ENCODE measurements at regions not wholly inside any gene's neighbourhood (a gene's known extent, or its start where the extent isn't known, plus 50 kb on each side); places are given as distances from the start of the nearest gene placed in this dataset.

DNA sequence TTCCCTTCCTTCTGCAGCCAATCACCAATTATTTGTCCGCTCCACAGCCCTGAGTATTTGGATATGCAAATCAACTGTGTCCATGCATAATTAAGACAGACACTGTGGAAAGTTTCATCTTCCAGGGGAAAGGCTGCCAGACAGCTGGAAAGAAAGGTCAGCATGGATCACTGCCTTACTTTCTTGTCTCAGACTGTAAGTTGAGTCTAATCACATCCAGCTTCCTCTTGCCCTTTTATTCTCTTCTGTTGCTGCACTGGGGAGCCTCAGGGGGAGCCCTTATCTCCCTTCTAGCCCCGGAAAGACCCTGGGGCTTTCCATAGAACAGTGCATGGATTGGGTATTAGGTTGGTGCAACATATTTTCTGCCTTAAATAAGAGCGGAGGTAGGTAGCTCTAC lies 182.9 kb downstream of the OMA1 start:
- Histone ChIP-seq H3K27me3 (no peaks in the 10 kb centered on the region), H3K9me3 (no peaks in the 10 kb centered on the region), H3K27ac (no peak overlapping the region), H3K36me3 (no peaks in the 10 kb centered on the region), H3K4me3 (no peak overlapping the region), H3K4me1 (no peaks in the 10 kb centered on the region)
- no peak for ATAC-seq
- 51 to 60% methylated on average over 2 of the region's 3 CpGs for WGBS, 2 donors (ENCODE audit: low coverage in 1 of 2)
- TF ChIP-seq, protein P1, sequence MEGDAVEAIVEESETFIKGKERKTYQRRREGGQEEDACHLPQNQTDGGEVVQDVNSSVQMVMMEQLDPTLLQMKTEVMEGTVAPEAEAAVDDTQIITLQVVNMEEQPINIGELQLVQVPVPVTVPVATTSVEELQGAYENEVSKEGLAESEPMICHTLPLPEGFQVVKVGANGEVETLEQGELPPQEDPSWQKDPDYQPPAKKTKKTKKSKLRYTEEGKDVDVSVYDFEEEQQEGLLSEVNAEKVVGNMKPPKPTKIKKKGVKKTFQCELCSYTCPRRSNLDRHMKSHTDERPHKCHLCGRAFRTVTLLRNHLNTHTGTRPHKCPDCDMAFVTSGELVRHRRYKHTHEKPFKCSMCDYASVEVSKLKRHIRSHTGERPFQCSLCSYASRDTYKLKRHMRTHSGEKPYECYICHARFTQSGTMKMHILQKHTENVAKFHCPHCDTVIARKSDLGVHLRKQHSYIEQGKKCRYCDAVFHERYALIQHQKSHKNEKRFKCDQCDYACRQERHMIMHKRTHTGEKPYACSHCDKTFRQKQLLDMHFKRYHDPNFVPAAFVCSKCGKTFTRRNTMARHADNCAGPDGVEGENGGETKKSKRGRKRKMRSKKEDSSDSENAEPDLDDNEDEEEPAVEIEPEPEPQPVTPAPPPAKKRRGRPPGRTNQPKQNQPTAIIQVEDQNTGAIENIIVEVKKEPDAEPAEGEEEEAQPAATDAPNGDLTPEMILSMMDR (IDR thresholded peaks at IDR 0.05) = no peak
- TF ChIP-seq POLR2A (IDR thresholded peaks at IDR 0.05) (no peak), EP300 (IDR thresholded peaks at IDR 0.05) (no peak), POLR2AphosphoS5 (IDR thresholded peaks at IDR 0.05) (no peak)

DNA sequence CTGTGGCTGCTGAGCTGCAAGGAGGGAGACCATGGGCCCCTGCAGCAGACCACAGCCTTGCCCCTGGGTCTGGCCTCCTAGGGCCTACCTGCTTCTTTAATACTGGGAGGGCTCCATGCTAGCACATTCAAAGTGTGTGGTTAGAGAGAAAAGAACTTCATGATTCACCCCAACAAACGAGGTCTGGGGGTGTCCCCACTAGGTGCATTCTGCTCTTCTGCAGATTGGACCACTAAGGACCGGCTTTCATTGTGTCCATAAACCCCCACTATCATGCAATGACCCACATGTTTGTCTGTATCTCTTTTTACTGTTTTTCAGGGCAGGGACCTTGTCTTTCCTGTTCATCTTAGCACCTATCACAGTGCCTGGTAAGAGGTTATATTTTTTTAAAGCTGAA lies 185.4 kb downstream of the OMA1 start:
- TF ChIP-seq, protein P1 (IDR thresholded peaks at IDR 0.05) = no peak
- TF ChIP-seq POLR2AphosphoS5 (IDR thresholded peaks at IDR 0.05) (no peak), POLR2A (IDR thresholded peaks at IDR 0.05) (no peak), EP300 (IDR thresholded peaks at IDR 0.05) (no peak)
- Histone ChIP-seq H3K36me3 (no peaks in the 10 kb centered on the region), H3K27ac (no peak overlapping the region), H3K9me3 (no peaks in the 10 kb centered on the region), H3K27me3 (no peaks in the 10 kb centered on the region), H3K4me3 (no peak overlapping the region), H3K4me1 (no peaks in the 10 kb centered on the region)
- WGBS, 2 donors (ENCODE audit: low coverage in 1 of 2) = 32 to 100% methylated on average over 1 to 2 of the region's 2 CpGs
- ATAC-seq = no peak

DNA sequence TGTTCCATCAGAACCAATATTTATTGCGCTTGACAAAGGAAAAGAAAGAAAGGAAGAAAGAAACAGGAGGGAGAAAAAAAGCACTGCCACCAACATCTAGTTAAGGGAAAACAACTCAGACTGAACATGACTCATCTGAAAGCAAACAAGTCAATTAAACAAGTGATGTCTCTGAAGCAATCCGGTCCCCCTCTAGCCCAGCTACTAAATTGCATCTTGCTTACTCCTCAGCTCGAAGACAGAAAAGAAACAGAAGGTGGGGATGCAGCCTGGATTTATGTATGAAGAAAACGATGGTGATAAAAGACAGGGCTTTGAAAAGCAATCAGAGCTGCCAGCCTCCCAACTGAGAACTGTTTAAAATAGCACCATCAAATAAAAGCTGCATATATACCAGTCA lies 188.2 kb downstream of the OMA1 start:
- 46 to 47% methylated on average over 2 to 4 of the region's 4 CpGs for WGBS, 2 donors (ENCODE audit: low coverage in 1 of 2)
- Histone ChIP-seq H3K4me3 (no peak overlapping the region), H3K36me3 (no peaks in the 10 kb centered on the region), H3K4me1 (no peaks in the 10 kb centered on the region), H3K27ac (no peak overlapping the region), H3K27me3 (no peaks in the 10 kb centered on the region), H3K9me3 (no peaks in the 10 kb centered on the region)
- ATAC-seq = no peak
- TF ChIP-seq, protein P1 (IDR thresholded peaks at IDR 0.05) = no peak
- TF ChIP-seq POLR2AphosphoS5 (IDR thresholded peaks at IDR 0.05) = no peak
- no peak for TF ChIP-seq EP300 (IDR thresholded peaks at IDR 0.05)
- no peak for TF ChIP-seq POLR2A (IDR thresholded peaks at IDR 0.05)

DNA sequence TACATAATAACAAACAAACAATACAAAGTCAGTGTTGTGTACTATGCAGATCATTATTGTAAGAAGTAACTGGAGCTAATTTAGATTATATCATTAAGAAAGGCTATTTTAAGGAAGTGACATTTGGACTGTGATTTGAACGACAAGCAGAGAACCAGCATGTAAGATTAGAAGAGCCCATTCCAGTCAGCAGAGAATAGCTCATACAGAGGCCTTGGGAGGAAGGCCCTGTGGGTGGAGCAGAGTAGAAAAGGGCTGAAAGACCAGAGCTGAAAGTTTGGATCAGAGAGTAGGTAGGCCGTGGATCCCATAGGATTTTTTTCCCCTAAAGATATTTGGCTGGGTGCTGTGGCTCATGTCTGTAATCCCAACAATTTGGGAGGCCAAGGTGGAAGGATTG lies 190.1 kb downstream of the OMA1 start:
- Histone ChIP-seq H3K4me1 (no peaks in the 10 kb centered on the region), H3K27ac (no peak overlapping the region), H3K36me3 (no peaks in the 10 kb centered on the region), H3K4me3 (no peak overlapping the region), H3K27me3 (no peaks in the 10 kb centered on the region), H3K9me3 (no peaks in the 10 kb centered on the region)
- no peak for ATAC-seq
- TF ChIP-seq POLR2A (IDR thresholded peaks at IDR 0.05) = no peak
- no peak for TF ChIP-seq POLR2AphosphoS5 (IDR thresholded peaks at IDR 0.05)
- TF ChIP-seq, protein P1 (IDR thresholded peaks at IDR 0.05) = no peak
- TF ChIP-seq EP300 (IDR thresholded peaks at IDR 0.05) = no peak
- WGBS, 2 donors (ENCODE audit: low coverage in 1 of 2) = 68 to 100% methylated on average over 1 to 2 of the region's 2 CpGs

- Histone ChIP-seq H3K27ac (no peak overlapping the region), H3K4me1 (no peaks in the 10 kb centered on the region), H3K4me3 (no peak overlapping the region), H3K36me3 (no peaks in the 10 kb centered on the region), H3K27me3 (no peaks in the 10 kb centered on the region), H3K9me3 (no peaks in the 10 kb centered on the region)
- no peak for ATAC-seq
- no peak for TF ChIP-seq POLR2A (IDR thresholded peaks at IDR 0.05)
- TF ChIP-seq POLR2AphosphoS5 (IDR thresholded peaks at IDR 0.05) = no peak
- TF ChIP-seq, protein P1 (IDR thresholded peaks at IDR 0.05) = no peak
- TF ChIP-seq EP300 (IDR thresholded peaks at IDR 0.05) = no peak
- 75 to 78% methylated on average over 2 of the region's 2 CpGs for WGBS, 2 donors (ENCODE audit: low coverage in 1 of 2)
These were observed 193.4 kb downstream of the OMA1 start for GRCh38 chr1:58353168-58353567.
